CD4-positive, alpha-beta T cell (primary cell): ENCODE measurements at regions not wholly inside any gene's neighbourhood (a gene's known extent, or its start where the extent isn't known, plus 50 kb on each side); places are given as distances from the start of the nearest gene placed in this dataset.

Experiments
- ATAC-seq: fragments of 200-7000 bp; cut with Tn5 transposase; one replicate; pipeline ENCODE4 v1.10.0; 2022; ENCODE audit warnings: mild to moderate bottlenecking; ENCODE audit not compliant: poor library complexity
- CTCF ChIA-PET: fragments of 350-600 bp; sonication (Branson Sonifier 250); formaldehyde crosslinking; loops from one replicate; lab custom pipeline; 2021; ENCODE audit warnings: antibody characterized with exemption, inconsistent platforms; lab: Charles Lee
- POLR2A ChIA-PET: fragments of 350-600 bp; sonication (Branson Sonifier 250); formaldehyde crosslinking; loops from one replicate; lab custom pipeline; 2021; ENCODE audit warnings: antibody characterized with exemption, inconsistent platforms; lab: Charles Lee
- DNase-seq, 14 experiments: peaks; one replicate each; pipeline ENCODE4 v3.0.0-alpha.2; 2013 to 2020; ENCODE audit warnings: mixed read lengths in 2 of 14
- H3K27ac ChIP-seq, 2 donors: one replicate each; pipeline versions ENCODE4 v1.5.1 to v1.7.0; 2013; ENCODE audit warnings: low read length in 2 of 2, low read depth in 1 of 2, mild to moderate bottlenecking in 1 of 2
- H3K27me3 ChIP-seq, 2 experiments: 1 replicate in 1 of 2; 2 replicates in 1 of 2; pipeline versions ENCODE4 v1.6.1 to v1.7.0; 2013; ENCODE audit warnings: low read length in 2 of 2, control low read depth in 1 of 2, mild to moderate bottlenecking in 1 of 2, moderate library complexity in 1 of 2; ENCODE audit not compliant: insufficient read depth in 2 of 2, control insufficient read depth in 1 of 2
- H3K36me3 ChIP-seq: one replicate; pipeline ENCODE4 v1.6.1; 2013; ENCODE audit warnings: low read length, control low read depth; ENCODE audit not compliant: insufficient read depth
- H3K4me1 ChIP-seq: one replicate; pipeline ENCODE4 v1.6.1; 2013; ENCODE audit warnings: low read length, control low read depth; ENCODE audit not compliant: insufficient read depth
- H3K4me3 ChIP-seq: one replicate; pipeline ENCODE4 v1.5.1; 2013; ENCODE audit warnings: mild to moderate bottlenecking, low read length, moderate library complexity
- H3K9me3 ChIP-seq, 2 experiments: 1 replicate in 1 of 2; 2 replicates in 1 of 2; pipeline versions ENCODE4 v1.6.1 to v1.7.0; 2013; ENCODE audit warnings: low read length in 2 of 2, mild to moderate bottlenecking in 2 of 2, control low read depth in 1 of 2, moderate library complexity in 1 of 2; ENCODE audit not compliant: control insufficient read depth in 1 of 2, insufficient read depth in 1 of 2
- H3K27ac Mint-ChIP-seq: one replicate; pipeline ENCODE4 v1.8.0; 2020; ENCODE audit warnings: mixed read lengths
- H3K27me3 Mint-ChIP-seq: one replicate; pipeline ENCODE4 v1.8.0; 2021; ENCODE audit warnings: mixed read lengths
- H3K36me3 Mint-ChIP-seq: one replicate; pipeline ENCODE4 v1.8.0; 2021; ENCODE audit warnings: low read depth, mixed read lengths
- H3K4me1 Mint-ChIP-seq: one replicate; pipeline ENCODE4 v1.8.0; 2021; ENCODE audit warnings: low read depth, mixed read lengths
- H3K4me3 Mint-ChIP-seq: one replicate; pipeline ENCODE4 v1.8.0; 2020; ENCODE audit warnings: mild to moderate bottlenecking, mixed read lengths
- H3K9me3 Mint-ChIP-seq: one replicate; pipeline ENCODE4 v1.8.0; 2020; ENCODE audit warnings: mixed read lengths
- CTCF ChIP-seq: fragments of 200-600 bp; IDR thresholded peaks from one replicate; pipeline ENCODE4 v1.8.0; 2022; ENCODE audit warnings: antibody characterized with exemption, mild to moderate bottlenecking
- intact Hi-C, 2 experiments: fragments of 100-400 bp; cut with DNase I in 1 of 2; cut with micrococcal nuclease in 1 of 2; formaldehyde crosslinking; loops; one replicate each; pipeline versions ENCODE4 v1.15.1 to v1.9.0; 2023 to 2025; cut with DNase I, micrococcal nuclease

- ATAC-seq (no peak), DNase-seq (no peak)
- H3K27ac Mint-ChIP-seq: no peak overlapping the region
- intact Hi-C loops: no loop called here
- no peak overlapping the region for H3K4me3 Mint-ChIP-seq
- Histone ChIP-seq H3K36me3 (no peaks in the 10 kb centered on the region), H3K4me3 (no peak overlapping the region), H3K27me3 (no peaks in the 10 kb centered on the region), H3K4me1 (no peaks in the 10 kb centered on the region), H3K27ac (no peak overlapping the region), H3K9me3 (peaks cover 0 to 4% of the 10 kb centered on the region in 2 experiments)
- H3K36me3 Mint-ChIP-seq: no peaks in the 10 kb centered on the region
- TF ChIP-seq CTCF: no peak
- ChIA-PET POLR2A (no interaction called here), CTCF (no interaction called here)
- H3K9me3 Mint-ChIP-seq: no peaks in the 10 kb centered on the region
- H3K4me1 Mint-ChIP-seq: no peaks in the 10 kb centered on the region
- peaks cover 4% of the 10 kb centered on the region for H3K27me3 Mint-ChIP-seq
These were observed 159.2 kb upstream of the TUT7 start for GRCh38 chr9:86513429-86513828.

GRCh38 chr9:86512929-86513328 lies 158.7 kb upstream of the TUT7 start:
- CTCF ChIA-PET: no interaction called here
- ATAC-seq: no peak
- no peak overlapping the region for H3K27ac ChIP-seq

GRCh38 chr9:86511614-86512360 lies 157.6 kb upstream of the TUT7 start:
- ATAC-seq: no peak
- no peak for TF ChIP-seq CTCF
- Histone ChIP-seq H3K9me3 (peaks cover 0 to 4% of the 10 kb centered on the region in 2 experiments), H3K36me3 (no peaks in the 10 kb centered on the region), H3K27me3 (no peaks in the 10 kb centered on the region), H3K4me3 (no peak overlapping the region), H3K27ac (no peak overlapping the region), H3K4me1 (no peaks in the 10 kb centered on the region)
- Mint-ChIP-seq H3K9me3 (no peaks in the 10 kb centered on the region), H3K4me1 (no peaks in the 10 kb centered on the region), H3K36me3 (no peaks in the 10 kb centered on the region), H3K27ac (no peak overlapping the region), H3K27me3 (peaks cover 15% of the 10 kb centered on the region), H3K4me3 (no peak overlapping the region)
- no peak for DNase-seq
- intact Hi-C loops: no loop called here
- ChIA-PET CTCF (no interaction called here), POLR2A (no interaction called here)

More at GRCh38 chr9:86512929-86513328, 158.7 kb upstream of the TUT7 start:
- Mint-ChIP-seq H3K4me3 (no peak overlapping the region), H3K36me3 (no peaks in the 10 kb centered on the region), H3K27ac (no peak overlapping the region), H3K4me1 (no peaks in the 10 kb centered on the region), H3K27me3 (peaks cover 5% of the 10 kb centered on the region), H3K9me3 (no peaks in the 10 kb centered on the region)
- H3K4me1 ChIP-seq: no peaks in the 10 kb centered on the region
- H3K36me3 ChIP-seq: no peaks in the 10 kb centered on the region
- TF ChIP-seq CTCF: no peak
- DNase-seq: no peak
- intact Hi-C loops: no loop called here
- POLR2A ChIA-PET: no interaction called here
- peaks cover 0 to 4% of the 10 kb centered on the region in 2 experiments for H3K9me3 ChIP-seq
- no peaks in the 10 kb centered on the region for H3K27me3 ChIP-seq
- H3K4me3 ChIP-seq: no peak overlapping the region
